Inferior parietal cortex (tissue), 1 donor: ENCODE measurements at regions not wholly inside any gene's neighbourhood (a gene's known extent, or its start where the extent isn't known, plus 50 kb on each side); places are given as distances from the start of the nearest gene placed in this dataset.

Experiments used
- DNase-seq: peaks from one replicate; pipeline ENCODE4 v3.0.0-alpha.2; 2016; ENCODE audit errors: extremely low spot score

DNA sequence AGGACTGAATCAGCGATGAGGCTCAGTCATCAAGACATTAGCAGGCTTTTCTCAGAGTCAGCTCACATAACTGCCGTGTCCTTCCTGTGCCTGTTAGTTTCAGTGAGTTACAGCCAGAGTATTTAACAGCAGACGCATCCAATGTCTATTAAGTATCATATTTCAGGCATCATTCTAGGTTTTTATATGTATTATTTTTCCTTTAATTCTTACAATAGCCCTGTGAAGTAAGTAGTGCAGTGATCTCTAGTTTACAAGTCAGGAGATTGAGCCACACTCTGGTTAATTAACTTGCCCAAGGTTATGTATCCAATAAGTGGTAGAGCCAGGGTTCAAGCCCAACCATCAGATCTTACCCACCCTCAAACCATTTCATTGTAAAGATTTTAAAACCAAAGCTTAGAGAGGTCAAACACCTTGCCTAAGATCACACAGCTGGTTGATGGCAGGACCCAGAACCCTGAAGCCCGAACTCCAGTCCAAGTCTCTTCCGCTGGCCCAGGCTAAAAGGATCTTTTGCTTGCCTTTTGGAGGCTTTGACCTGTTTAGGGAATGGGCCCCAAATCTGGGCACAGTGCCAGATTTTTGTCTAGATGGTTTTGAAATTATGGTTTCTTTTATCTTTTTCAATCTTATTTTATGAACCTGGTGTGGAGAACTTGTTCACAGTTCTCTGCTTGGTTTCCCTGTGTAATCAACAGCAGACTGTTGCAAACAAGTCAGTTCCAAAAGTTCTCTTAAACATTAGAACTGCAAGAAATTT, 261.2 kb upstream of the CLINT1 start:
- no peak for DNase-seq

DNA sequence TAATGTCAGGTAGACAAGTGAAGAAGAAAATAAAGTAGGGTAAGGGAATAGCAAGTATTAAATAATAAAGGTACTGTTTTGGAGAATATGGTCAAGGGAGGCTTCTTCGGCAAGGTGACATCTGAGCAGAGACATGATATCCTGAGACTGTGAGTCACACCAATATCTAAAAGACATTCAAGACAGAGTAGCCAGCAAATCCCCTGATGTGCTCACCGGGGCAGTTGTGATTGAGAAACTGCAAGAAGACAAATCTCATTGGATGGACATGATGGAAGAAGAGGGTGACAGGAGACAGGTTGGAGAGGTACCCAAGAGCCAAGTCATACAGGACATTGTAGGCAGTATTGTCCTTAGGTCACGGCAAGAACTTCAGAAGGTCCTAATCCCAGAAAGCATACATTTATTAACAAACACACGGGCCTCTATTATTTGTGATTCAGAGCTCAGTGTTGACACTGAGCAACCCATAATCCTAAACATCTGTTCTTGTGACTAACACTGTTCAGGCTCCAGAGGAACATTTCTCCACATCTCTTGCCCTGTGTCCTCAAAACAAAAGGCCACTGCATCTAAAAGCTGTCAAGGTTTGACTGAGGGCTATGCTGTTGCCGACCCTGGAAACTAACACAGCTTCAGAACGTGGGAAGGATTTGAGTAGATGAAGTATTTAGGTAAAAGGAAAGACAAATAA, 258.7 kb upstream of the CLINT1 start:
- no peak for DNase-seq

DNA sequence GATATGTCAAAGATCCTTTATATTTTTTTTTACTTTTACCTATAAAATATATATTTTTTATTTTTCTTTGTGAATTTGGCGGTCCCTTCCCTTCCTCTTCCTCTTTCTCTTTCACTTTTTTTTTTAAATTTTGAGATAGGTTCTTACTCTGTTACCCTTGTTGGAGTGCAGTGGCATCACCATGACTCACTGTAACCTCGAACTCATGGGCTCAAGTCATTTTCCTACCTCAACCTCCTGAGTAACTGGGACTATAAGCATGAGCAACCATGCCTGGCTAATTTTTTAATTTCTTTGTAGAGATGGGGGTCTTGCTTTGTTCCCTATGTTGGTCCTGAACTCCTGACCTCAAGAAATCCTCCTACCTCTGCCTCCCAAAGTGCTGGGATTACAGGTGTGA, 258.0 kb upstream of the CLINT1 start:
- no peak for DNase-seq

DNA sequence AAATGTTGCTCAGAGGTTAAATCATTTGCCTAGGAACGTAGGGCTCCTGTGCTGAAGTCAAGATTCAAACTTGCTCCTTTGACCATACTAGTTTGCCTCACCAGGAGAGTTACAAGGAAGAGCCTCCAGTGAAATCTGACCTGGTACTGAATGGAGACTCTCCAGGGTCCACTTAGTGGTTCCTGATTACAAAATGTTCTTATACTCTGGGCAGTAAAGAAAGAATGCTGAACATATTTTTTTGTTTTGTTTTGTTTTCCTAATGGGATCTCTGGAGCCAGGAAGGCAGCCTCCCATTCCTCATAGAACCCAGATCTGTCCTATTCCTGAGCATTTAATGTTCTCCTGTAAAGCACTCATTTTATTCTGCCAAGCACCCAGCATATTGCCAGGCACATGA, 256.5 kb upstream of the CLINT1 start:
- no peak for DNase-seq

DNA sequence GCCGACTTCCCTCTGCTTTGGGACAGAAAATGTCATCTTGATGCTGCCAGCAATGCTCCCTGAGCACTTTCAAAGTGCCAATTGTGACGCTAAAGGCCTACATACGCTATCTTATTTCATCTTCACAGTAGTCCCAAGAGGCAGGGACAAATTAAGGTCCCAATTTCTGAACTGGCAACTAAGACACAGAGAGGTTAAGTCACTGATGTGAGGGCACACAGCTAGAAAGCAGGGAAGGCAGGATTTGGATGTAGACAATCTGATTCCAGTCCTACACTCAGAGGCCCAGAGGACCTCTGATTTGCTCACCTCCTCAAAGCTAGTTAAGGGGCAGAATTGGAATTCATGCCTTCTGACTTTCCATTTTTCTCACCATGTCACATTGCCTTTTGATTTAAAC, 249.2 kb upstream of the CLINT1 start:
- DNase-seq: no peak

DNA sequence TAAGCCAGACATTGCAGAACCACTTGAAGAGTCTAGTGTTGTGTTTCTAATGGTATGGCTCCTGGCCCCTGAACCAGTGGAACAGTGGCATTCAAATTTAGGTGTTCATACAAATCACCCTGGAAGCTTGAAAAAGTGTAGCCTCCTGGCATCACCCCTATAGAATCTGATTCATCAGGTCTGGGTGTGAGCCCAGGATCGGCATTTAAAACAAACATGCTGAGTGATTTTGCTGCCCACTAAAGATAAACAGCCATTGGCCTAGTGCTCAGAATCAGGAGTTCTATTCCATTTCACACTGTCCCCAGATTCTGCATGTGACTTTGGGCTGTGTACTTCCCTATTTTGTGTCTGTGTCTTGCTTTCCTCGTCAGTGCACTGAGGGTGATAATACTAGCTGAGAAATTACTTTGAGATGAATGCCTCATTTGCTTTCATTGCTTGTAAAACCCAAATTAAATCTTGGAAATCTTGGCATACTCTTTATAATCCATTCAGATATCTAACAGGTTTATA, 241.5 kb upstream of the CLINT1 start:
- no peak for DNase-seq

DNA sequence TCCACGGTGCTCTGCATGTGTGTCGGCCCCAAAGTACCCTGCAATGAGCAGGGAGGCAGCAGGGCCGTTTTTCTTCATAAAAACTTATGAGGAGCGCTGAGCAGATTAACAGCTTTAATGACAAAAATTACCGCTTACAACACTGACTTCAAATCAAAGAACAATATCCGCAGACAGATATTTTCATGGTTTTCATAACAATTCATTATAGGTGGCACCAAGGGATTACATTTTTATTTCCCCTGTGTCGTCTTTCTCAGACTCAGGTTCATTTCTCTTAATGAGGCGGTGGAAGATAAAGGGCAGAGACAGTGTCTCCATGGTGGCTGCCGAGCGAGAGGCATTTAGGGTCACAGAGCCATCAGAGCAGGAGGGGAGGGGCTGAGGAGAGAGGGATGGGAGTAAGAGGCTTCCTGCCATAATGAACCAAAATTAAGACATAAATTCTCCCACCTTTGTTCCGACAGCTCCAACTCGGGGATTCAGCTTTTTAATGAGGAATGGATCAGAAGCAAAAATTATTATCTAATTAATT, 240.7 kb upstream of the CLINT1 start:
- no peak for DNase-seq

DNA sequence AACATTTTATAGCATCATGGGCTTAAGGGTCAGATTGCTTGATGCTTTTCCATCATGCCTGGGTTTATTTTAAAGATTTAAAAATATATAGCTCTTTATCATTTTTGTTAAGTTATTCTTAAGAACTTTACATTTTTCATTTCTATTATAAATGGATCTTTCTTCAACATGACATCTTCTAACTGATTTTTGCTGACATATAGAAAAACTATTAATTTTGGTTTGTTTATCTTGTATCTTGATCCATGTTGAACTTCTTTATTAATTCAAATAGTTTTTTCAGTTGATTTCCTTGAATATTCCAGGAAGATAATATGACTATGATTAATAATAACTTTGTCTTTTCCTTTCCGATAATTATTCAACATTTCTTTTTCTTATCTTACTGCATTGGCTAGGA, 237.9 kb upstream of the CLINT1 start:
- no peak for DNase-seq

DNA sequence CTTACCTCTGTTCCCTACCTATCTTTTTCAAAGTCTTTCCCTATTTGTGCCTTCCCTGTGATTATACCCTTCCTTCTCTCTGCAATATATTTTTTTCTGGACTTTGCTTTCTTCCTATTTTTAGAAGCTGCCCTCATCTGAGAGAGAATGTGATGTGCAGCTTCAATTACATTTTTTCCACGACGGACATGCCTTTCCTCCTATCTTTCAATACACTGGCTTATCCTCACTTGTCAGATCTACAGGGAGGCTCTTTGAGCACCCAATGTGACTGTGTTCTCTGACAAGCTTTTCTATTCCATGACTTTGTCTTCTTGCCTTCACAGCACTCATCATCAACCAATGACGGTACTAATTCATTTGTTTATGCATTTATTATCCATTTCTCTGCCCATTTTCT, 227.9 kb upstream of the CLINT1 start:
- DNase-seq: no peak

DNA sequence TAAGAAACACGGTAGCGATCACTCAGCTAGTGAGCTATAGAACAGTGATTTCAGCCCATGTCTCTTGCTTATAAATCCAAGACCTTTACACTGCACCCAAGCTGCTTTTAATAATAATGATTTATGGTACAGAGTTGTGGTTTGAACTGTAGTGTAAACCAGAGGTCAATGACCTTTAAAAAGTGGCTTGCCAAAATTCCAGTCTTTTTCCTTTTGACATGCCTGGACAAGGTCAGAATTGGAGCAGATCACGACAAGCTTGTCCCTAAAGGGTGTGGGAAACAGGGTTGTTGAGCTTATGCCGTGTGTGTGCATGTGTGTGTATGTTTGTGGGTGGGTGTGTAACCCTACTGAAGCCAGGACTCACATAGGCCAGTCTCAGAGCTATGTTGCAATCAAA, 225.3 kb upstream of the CLINT1 start:
- no peak for DNase-seq

DNA sequence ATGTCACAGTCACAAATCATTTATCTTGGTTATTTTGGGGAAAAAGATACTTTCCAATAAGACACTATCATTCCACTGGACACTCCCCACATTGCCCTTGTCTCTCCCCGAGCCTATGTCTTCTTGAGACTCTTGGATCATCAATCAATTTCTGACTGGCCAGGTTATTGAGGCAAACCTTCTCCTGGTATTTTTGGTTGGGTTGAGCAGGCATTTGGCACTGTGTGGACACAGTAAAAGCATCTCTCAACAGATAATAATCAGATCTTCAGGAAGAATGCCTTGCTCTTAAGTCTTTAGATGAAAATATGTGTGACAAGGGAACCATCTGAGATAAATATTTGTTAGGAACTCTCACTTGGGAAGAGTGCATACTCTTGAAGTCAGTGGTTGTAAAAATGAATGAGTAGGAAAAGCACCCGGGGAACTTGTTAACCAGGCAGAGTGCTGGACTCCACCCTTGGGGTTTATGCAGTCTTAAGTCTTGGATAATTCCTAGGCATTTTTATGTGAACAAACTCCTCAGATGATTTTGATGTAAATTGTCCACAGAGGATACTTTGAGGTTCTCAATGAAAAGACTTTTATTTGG, 223.8 kb upstream of the CLINT1 start:
- no peak for DNase-seq

DNA sequence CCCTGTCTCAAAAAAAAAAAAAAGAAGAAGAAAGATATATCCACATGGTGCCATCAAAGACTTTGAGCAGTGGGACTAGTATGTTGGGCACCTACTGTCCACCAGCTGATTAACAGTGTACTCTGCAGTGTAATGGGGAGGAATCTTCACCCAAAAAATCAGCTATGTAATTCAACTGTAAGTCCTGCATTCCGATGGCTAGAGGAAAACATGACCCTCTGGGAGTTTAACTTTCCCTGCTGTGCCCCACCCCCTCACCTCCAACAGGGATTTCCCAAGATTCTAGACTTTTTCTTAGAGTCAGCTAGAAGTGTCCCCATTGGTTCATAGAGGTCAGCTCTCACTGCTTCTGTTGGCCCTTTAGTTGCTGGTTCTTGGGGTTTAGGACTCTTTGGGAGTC, 221.2 kb upstream of the CLINT1 start:
- DNase-seq: no peak

DNA sequence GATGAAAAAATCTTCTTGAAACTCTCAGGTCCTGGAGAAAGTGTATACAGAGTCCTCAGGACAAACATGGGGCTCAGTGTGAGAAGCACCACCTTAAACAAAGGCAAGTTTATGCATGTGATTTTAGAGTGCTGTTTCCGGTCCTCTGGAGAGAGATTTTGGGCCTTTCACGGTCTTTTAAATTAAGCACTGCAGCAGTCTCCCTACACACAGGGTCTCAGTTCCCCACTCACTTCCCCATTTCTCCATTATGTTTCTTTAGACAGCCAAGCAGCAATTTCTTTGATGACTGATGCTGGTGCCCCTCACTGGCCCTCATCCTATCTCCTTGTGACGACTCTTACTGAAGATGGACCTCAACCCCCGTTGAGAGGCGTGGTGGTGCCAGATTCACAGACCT, 220.2 kb upstream of the CLINT1 start:
- DNase-seq: no peak

DNA sequence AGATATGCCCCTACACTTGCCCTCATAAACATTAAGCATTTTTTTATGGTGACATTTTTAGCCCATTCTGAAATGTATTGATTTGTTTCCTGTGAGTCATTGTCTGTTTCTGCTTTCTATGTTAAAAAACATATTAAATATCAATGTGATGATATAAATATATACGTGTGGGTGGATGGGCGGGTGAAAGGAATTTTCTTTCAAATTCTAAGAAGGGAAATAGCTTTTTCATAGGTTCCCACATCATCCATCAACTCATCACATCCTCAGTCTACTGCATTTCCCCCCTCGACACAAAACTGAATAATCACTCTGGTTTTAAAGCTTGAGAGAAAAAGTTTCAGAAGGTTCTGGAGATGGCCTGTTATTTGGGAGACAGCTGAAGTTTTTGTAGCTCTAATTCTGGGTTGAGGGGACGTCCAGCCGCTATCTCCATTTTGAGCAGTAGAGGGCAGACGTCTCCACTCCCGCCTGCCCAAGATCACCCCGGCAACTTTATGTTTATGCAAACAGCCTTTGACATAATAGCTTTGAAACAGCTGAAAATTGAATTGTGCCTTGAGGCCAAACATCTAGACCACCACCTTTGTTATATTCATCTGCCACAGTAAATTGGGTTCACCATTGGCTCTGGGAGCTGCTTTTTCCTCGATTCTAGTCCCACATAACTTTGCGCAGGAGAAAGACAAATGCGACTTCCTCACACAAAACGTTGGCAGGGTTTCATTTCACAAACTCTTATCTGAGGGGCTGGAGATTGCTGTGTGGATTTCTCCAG, 216.2 kb upstream of the CLINT1 start:
- peak; percentile 61 for DNase-seq

DNA sequence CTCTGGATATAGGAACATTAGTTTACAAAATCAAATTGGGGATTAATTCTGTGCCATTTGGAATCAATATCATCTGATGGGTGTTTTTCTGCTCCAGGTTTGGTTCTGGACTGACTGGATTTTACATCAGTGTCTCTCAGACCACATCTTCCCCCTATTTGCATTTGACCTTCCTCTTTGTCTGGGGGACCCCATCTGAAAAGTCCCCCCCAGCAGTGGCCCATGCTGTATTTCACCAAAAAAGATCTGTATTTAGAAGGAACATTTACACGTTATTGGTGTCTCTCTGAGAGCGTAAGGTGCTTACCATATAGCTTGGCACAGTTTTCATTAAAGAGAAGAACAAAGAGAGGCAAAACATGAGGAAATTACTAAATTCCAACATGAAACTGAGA, 215.6 kb upstream of the CLINT1 start:
- no peak for DNase-seq

DNA sequence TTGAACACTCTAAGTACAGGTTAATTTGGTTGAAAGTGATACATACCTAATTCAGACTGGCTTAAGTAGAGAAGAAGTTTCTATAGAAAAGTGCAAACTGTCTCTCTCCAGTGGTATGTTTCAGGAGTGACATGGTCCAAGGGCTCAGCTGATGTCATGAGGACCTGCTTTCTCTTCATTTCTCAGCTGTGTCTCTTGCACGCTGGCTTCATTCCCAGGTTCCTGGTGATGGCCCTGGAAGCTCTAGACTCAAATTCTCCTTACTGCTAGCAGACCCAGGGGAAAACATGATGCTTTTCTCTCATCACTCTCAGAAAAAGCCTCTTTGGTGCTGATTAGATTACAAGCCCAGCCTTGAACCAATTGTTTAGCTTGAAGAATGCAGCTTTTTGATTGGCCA, 211.9 kb upstream of the CLINT1 start:
- no peak for DNase-seq

DNA sequence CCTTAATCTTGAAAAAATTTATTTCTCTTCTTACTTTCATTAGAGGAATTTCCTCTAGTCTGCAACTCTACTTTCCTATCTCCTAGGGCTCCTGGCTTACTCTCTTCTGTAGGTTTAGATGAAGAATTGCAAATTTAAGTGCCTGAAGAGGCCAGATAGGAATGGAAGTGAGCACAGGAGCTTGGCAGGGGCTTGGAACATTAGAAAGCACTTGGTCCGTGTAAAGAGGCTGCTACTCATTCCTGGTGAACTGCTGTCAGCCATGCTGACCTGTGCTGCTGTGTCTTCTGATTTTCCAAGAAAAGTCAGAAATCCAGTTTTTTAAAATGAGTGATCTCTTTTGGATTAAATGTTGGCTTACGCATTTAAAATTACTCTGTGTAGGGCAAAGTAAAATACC, 210.9 kb upstream of the CLINT1 start:
- no peak for DNase-seq

DNA sequence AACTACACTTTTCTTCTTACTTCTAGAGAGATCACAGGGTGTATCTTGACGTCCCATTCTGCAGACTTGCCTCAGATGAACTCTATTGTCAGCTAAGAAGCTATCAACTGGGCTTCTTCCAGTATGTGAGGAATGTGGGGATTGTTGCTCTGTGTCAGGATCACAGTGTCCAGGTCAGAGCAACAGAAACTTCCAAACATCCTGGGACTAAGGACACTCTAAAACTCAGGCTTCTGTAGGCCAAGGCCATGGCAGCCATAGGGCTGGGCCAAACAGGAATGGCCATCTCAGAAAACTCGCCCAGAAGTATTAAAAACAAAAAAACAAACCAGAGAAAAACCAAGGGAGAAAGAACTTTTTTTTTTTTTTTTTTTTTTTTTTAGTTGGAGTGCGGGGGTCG, 210.0 kb upstream of the CLINT1 start:
- no peak for DNase-seq

DNA sequence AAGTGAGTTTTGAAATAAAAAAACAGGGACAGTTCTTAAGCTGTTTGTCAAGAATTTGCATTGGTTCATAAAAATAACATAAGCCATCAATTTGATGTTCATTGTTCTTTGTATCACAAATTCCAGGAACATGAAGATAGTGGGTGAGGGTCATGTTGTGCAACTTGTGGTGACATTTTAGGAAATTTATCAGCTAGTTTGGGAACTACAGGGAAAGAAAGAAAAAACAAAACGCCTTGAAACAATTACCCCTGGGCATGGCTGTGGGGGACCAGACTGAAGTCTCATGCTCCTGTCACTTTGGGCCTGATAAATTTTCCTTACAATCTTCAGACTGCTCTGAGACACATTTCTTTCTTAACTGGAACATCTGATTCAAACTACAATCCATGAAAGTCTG, 207.1 kb upstream of the CLINT1 start:
- no peak for DNase-seq

DNA sequence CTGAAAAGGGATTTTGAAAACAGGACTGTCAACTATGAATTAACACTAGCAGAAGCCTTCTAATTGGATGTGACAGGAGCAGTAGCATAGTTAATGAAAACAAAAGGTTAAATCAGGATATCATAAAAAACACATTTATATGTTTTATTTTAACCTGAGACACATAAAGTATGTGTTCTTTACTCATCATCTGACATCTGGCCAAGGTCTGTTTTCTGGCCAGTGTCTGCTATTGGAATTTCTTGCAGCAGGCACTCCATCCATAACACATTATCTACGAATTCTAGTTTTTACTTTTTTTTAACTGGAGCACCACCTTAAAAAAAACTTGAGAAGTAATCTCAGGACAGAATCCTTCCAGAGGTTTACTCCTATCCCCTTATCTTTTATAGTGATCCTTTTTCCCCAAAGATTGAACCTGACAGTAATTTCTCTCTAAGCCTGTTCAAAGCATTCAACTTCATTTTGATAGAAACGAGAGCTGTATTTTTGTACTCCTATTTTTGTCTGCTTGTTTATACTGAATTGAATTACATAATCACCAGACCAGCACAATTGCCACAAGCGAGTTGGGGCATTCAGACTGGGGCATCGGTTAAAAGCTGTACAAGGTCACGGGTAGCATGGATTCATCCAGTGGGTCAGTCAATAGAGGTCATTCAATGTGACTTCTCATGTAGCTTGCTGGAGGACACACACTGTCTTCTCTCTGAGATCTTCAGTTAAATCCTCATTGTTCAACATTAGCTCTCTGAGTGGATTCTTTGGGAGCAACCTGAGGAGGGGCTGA, 205.6 kb upstream of the CLINT1 start:
- DNase-seq: no peak

DNA sequence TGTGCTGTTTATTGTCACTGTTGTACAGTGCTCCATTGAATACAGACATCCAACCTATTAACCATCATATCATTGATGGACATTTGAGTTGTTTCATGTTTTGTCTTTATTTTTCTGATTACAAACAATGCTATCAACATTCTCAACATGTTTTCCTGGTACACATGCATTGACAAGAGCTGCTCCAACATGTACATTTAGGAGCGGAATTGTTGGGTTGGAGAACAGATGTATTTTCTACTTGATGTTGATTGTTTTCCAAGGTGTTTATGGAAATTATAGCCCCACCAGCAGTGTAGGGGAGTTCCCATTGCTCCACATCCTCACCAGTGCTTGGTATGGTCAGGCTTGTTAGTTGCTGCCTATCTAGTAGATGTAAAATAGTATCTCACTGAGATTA, 204.1 kb upstream of the CLINT1 start:
- no peak for DNase-seq
